Keratinocyte (primary cell): ENCODE measurements at regions not wholly inside any gene's neighbourhood (a gene's known extent, or its start where the extent isn't known, plus 50 kb on each side); places are given as distances from the start of the nearest gene placed in this dataset.

ENCODE experiments used
- DNase-seq: peaks from one replicate; pipeline ENCODE4 v3.0.0-alpha.2; 2011; ENCODE audit warnings: low read depth, missing footprints, low spot score
- FAIRE-seq: peaks from 2 replicates; lab custom pipeline; 2011; peaks lifted over from hg19 to GRCh38; lab: Jason Lieb, UNC
- H2AFZ ChIP-seq: 2 replicates; pipeline ENCODE4 v1.6.0; 2012; ENCODE audit warnings: low read length, control low read depth, inconsistent platforms; ENCODE audit not compliant: control insufficient read depth
- H3K27ac ChIP-seq: 2 replicates; pipeline ENCODE4 v1.5.1; 2011; ENCODE audit warnings: low read length; ENCODE audit not compliant: control insufficient read depth, insufficient read depth
- H3K27me3 ChIP-seq: 3 replicates; pipeline ENCODE4 v1.6.0; 2011; ENCODE audit warnings: low read length; ENCODE audit not compliant: control insufficient read depth, insufficient read depth; ENCODE audit errors: extremely low read depth
- H3K36me3 ChIP-seq, 2 experiments: 2 replicates in 1 of 2; 3 replicates in 1 of 2; pipeline ENCODE4 v1.5.1; 2011; ENCODE audit warnings: low read length in 2 of 2, mild to moderate bottlenecking in 1 of 2; ENCODE audit not compliant: control insufficient read depth in 2 of 2, insufficient read depth in 2 of 2; ENCODE audit errors: extremely low read depth in 1 of 2
- H3K4me1 ChIP-seq: 3 replicates; pipeline ENCODE4 v1.5.1; 2011; ENCODE audit warnings: low read length; ENCODE audit not compliant: control insufficient read depth, insufficient read depth; ENCODE audit errors: extremely low read depth
- H3K4me2 ChIP-seq: 3 replicates; pipeline ENCODE4 v1.6.0; 2011; ENCODE audit warnings: low read depth, low read length; ENCODE audit not compliant: control insufficient read depth, insufficient read depth; ENCODE audit errors: extremely low read depth
- H3K4me3 ChIP-seq, 3 experiments: fragments of 200-600 bp in 1 of 3; sonication (generic) in 1 of 3; 2 replicates in 2 of 3; 3 replicates in 1 of 3; pipeline ENCODE4 v1.5.1; 2011 to 2016; ENCODE audit warnings: low read length in 3 of 3, mild to moderate bottlenecking in 3 of 3, control low read depth in 2 of 3, inconsistent platforms in 1 of 3, low read depth in 1 of 3, mixed read lengths in 1 of 3, mixed run types in 1 of 3, moderate library complexity in 1 of 3; ENCODE audit not compliant: control insufficient read depth in 2 of 3, insufficient read depth in 2 of 3; ENCODE audit errors: extremely low read depth in 1 of 3
- H3K79me2 ChIP-seq: 2 replicates; pipeline ENCODE4 v1.6.0; 2012; ENCODE audit warnings: low read length; ENCODE audit not compliant: control insufficient read depth, insufficient read depth
- H3K9ac ChIP-seq: 3 replicates; pipeline ENCODE4 v1.6.0; 2011; ENCODE audit warnings: low read length; ENCODE audit not compliant: control insufficient read depth, insufficient read depth; ENCODE audit errors: extremely low read depth
- H3K9me1 ChIP-seq: 3 replicates; pipeline ENCODE4 v1.6.0; 2011; ENCODE audit warnings: low read length; ENCODE audit not compliant: control insufficient read depth, insufficient read depth; ENCODE audit errors: extremely low read depth
- H3K9me3 ChIP-seq: 2 replicates; pipeline ENCODE4 v1.5.1; 2012; ENCODE audit warnings: low read depth, low read length; ENCODE audit not compliant: control insufficient read depth
- H4K20me1 ChIP-seq: 3 replicates; pipeline ENCODE4 v1.6.0; 2011; ENCODE audit warnings: low read length; ENCODE audit not compliant: control insufficient read depth, insufficient read depth; ENCODE audit errors: extremely low read depth
- CTCF ChIP-seq, 3 experiments: IDR thresholded peaks in 1 of 3; conservative IDR thresholded peaks in 1 of 3; optimal IDR thresholded peaks in 1 of 3; 2 replicates in 2 of 3; 3 replicates in 1 of 3; pipeline versions ENCODE3 to v1.5.1; 2011; ENCODE audit warnings: low read length in 3 of 3, mild to moderate bottlenecking in 3 of 3, moderate library complexity in 2 of 3, control low read depth in 1 of 3, inconsistent platforms in 1 of 3; ENCODE audit not compliant: insufficient read depth in 2 of 3; ENCODE audit errors: extremely low read depth in 1 of 3
- EZH2 ChIP-seq: IDR thresholded peaks from one replicate; pipeline ENCODE4 v1.6.1; 2012; ENCODE audit warnings: inconsistent platforms, mild to moderate bottlenecking, low read length, moderate library complexity
- dilution Hi-C: fragments of 300-500 bp; cut with MboI; formaldehyde crosslinking; loops from one replicate; pipeline ENCODE4 v1.7.0; 2020; ENCODE audit warnings: low sequenced_read_pairs; ENCODE audit not compliant: extremely low pct_ligation_motif_present

- no peaks in the 10 kb centered on the region for H3K79me2 ChIP-seq
- DNase-seq (no peak), FAIRE-seq (no peak)
- H3K27me3 ChIP-seq: no peaks in the 10 kb centered on the region
- no peak overlapping the region for H3K4me3 ChIP-seq
- no peaks in the 10 kb centered on the region for H3K4me1 ChIP-seq
- H2AFZ ChIP-seq: no peak overlapping the region
- H4K20me1 ChIP-seq: no peaks in the 10 kb centered on the region
- TF ChIP-seq EZH2 (no peak), CTCF (optimal IDR thresholded peaks at IDR 0.05 in 1 of 3, IDR thresholded peaks at IDR 0.05 in 1 of 3, conservative IDR thresholded peaks at IDR 0.05 in 1 of 3; ENCODE audit: extremely low read depth in 1 of 3, insufficient read depth in 2 of 3, low read length in 3 of 3) (no peak)
- dilution Hi-C loops: no loop called here
- no peaks in the 10 kb centered on the region for H3K36me3 ChIP-seq
- no peak overlapping the region for H3K4me2 ChIP-seq
- H3K9ac ChIP-seq: no peak overlapping the region
- H3K9me3 ChIP-seq: no peaks in the 10 kb centered on the region
- H3K9me1 ChIP-seq: no peaks in the 10 kb centered on the region
- no peak overlapping the region for H3K27ac ChIP-seq
These were observed 212.7 kb downstream of the C3orf38 start for GRCh38 chr3:88362428-88362827.

DNA sequence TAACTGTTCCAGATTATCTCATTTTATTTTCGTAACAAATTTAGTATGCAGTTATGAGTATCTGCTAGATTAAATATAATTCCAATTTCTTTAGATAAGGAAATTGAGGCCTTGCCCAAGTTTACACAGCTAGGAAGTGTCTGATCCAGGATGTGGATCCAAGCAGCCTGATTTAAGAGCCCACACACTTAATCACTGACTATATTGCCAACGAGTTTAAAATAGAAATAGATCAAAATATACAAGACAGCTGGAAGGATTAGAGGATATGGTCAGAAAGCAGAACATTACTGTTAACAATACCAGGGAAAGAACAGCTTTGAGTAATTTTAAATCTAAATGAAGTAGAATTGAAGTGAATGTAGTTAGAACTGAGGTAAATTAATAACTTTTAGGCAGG lies 215.2 kb downstream of the C3orf38 start:
- no peaks in the 10 kb centered on the region for H3K9me3 ChIP-seq
- H3K27me3 ChIP-seq: no peaks in the 10 kb centered on the region
- no peak overlapping the region for H3K9ac ChIP-seq
- dilution Hi-C loops: no loop called here
- no peaks in the 10 kb centered on the region for H3K4me1 ChIP-seq
- no peak overlapping the region for H3K27ac ChIP-seq
- FAIRE-seq: no peak
- H3K9me1 ChIP-seq: no peaks in the 10 kb centered on the region
- no peaks in the 10 kb centered on the region for H3K36me3 ChIP-seq
- TF ChIP-seq CTCF (optimal IDR thresholded peaks at IDR 0.05 in 1 of 3, IDR thresholded peaks at IDR 0.05 in 1 of 3, conservative IDR thresholded peaks at IDR 0.05 in 1 of 3; ENCODE audit: extremely low read depth in 1 of 3, insufficient read depth in 2 of 3, low read length in 3 of 3) (no peak), EZH2 (no peak)
- no peak overlapping the region for H3K4me2 ChIP-seq
- no peaks in the 10 kb centered on the region for H3K79me2 ChIP-seq
- H2AFZ ChIP-seq: no peak overlapping the region
- H4K20me1 ChIP-seq: no peaks in the 10 kb centered on the region
- H3K4me3 ChIP-seq: no peak overlapping the region
- no peak for DNase-seq
